ENCODE measurements at regions not wholly inside any gene's neighbourhood (a gene's known extent, or its start where the extent isn't known, plus 50 kb on each side); places are given as distances from the start of the nearest gene placed in this dataset.

GRCh38 chr9:106648799-106649198 lies 214.2 kb upstream of the ZNF462 start:
- Histone ChIP-seq H3K4me3 (no peak overlapping the region), H3K36me3 (no peaks in the 10 kb centered on the region), H3K27me3 (no peaks in the 10 kb centered on the region), H3K27ac (no peak overlapping the region), H3K4me1 (no peaks in the 10 kb centered on the region), H3K9me3 (no peaks in the 10 kb centered on the region)
- TF ChIP-seq CTCF (IDR thresholded peaks at IDR 0.05) = peak in 2 of 6 experiments; percentile 27 to 30
- no peak for TF ChIP-seq POLR2A (IDR thresholded peaks at IDR 0.05)
- DNase-seq = no peak

DNA sequence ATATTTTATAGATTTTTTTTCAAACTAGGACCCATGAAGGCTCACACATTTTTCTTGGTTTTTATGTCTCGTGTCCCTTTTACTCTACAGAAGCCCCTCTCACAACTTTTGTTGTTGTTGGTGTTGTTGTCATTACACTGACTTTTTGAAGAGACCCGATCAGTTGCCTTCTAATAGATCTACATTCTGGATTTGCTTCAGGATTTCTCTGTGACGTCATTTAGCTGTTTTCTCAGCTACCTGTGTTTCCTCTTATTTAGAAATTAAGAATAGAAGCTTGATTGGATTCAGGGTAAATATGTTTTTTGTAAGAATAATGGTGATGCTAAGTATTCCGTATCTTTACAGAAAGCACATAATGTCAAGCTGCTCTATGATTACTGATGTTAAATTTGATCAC lies 213.3 kb upstream of the ZNF462 start:
- no peak for DNase-seq
- H3K4me1 ChIP-seq = no peaks in the 10 kb centered on the region
- no peaks in the 10 kb centered on the region for H3K36me3 ChIP-seq
- H3K9me3 ChIP-seq = no peaks in the 10 kb centered on the region
- no peaks in the 10 kb centered on the region for H3K27me3 ChIP-seq
- no peak overlapping the region for H3K27ac ChIP-seq
- TF ChIP-seq POLR2A (IDR thresholded peaks at IDR 0.05) = no peak
- TF ChIP-seq CTCF (IDR thresholded peaks at IDR 0.05) = no peak
- no peak overlapping the region for H3K4me3 ChIP-seq

DNA sequence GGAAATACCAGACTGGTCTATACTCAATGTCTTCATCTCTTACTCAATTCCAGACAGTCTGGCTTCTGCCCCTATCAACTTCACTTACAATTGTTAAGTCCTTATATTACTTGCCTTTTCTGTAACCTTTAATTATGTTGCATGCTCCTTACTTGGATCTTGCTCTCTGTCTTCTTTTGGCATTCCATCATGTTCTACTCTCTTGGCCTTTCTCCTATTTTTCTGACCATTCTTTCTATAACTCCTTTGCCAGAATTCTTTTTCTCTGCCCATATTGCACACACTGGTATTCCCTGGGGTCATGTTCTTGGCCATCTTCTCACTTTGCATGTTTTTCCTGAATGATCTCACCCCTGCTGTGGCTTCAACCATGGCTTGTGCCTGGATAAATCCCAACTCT lies 209.8 kb upstream of the ZNF462 start:
- Histone ChIP-seq H3K27ac (no peak overlapping the region), H3K9me3 (no peaks in the 10 kb centered on the region), H3K4me1 (no peaks in the 10 kb centered on the region), H3K36me3 (no peaks in the 10 kb centered on the region), H3K27me3 (no peaks in the 10 kb centered on the region), H3K4me3 (no peak overlapping the region)
- TF ChIP-seq CTCF (IDR thresholded peaks at IDR 0.05) (no peak), POLR2A (IDR thresholded peaks at IDR 0.05) (no peak)
- no peak for DNase-seq

GRCh38 chr9:106655966-106656365 lies 207.0 kb upstream of the ZNF462 start:
- no peak overlapping the region for H3K27ac ChIP-seq
- no peaks in the 10 kb centered on the region for H3K36me3 ChIP-seq
- H3K9me3 ChIP-seq = no peaks in the 10 kb centered on the region
- H3K27me3 ChIP-seq = no peaks in the 10 kb centered on the region
- H3K4me1 ChIP-seq = no peaks in the 10 kb centered on the region
- H3K4me3 ChIP-seq = no peak overlapping the region
- TF ChIP-seq CTCF (IDR thresholded peaks at IDR 0.05) (no peak), POLR2A (IDR thresholded peaks at IDR 0.05) (no peak)
- no peak for DNase-seq

DNA sequence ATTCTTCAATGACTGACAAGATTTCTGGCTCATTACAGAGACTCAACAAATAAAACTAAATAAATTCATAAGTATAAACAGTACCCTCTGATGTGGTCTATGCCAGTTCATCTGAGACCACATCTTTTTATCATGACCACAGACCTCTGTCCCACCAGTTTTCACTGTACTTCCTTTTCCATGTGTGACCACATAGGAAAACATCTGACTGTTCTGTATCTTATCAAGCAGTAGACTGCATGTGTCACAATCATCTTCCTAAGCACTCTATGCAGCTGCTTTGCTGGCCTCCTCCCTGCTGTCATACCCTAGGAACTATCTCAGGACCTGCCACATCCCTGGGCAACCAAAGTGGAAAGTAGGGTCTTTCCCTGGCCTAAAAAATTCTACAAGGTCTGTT lies 205.0 kb upstream of the ZNF462 start:
- no peak overlapping the region for H3K27ac ChIP-seq
- H3K27me3 ChIP-seq = no peaks in the 10 kb centered on the region
- no peaks in the 10 kb centered on the region for H3K4me1 ChIP-seq
- no peak for DNase-seq
- no peaks in the 10 kb centered on the region for H3K9me3 ChIP-seq
- TF ChIP-seq CTCF (IDR thresholded peaks at IDR 0.05) (no peak), POLR2A (IDR thresholded peaks at IDR 0.05) (no peak)
- H3K36me3 ChIP-seq = no peaks in the 10 kb centered on the region
- H3K4me3 ChIP-seq = no peak overlapping the region

GRCh38 chr9:106668534-106668933 lies 194.4 kb upstream of the ZNF462 start:
- TF ChIP-seq CTCF (IDR thresholded peaks at IDR 0.05) = no peak
- TF ChIP-seq POLR2A (IDR thresholded peaks at IDR 0.05) = no peak
- no peak overlapping the region for H3K4me3 ChIP-seq
- no peaks in the 10 kb centered on the region for H3K9me3 ChIP-seq
- no peaks in the 10 kb centered on the region for H3K36me3 ChIP-seq
- H3K27ac ChIP-seq = no peak overlapping the region
- no peaks in the 10 kb centered on the region for H3K27me3 ChIP-seq
- no peak for DNase-seq
- no peaks in the 10 kb centered on the region for H3K4me1 ChIP-seq

Data from Peyer's patch (tissue), 4 donors.